HepG2 (cell line): ENCODE measurements at regions not wholly inside any gene's neighbourhood (a gene's known extent, or its start where the extent isn't known, plus 50 kb on each side); places are given as distances from the start of the nearest gene placed in this dataset.
"Not testable (repeated sequence)": the region's sequence is repeated elsewhere in the genome, so short reads cannot be mapped to it uniquely, and the experiment has no call there.

ENCODE experiments used
- AHDC1 ChIP-seq: sonication (generic); formaldehyde crosslinking; IDR thresholded peaks from 2 replicates; pipeline ENCODE4 v1.5.1; 2020; ENCODE audit warnings: mild to moderate bottlenecking, missing genetic modification reagents, borderline replicate concordance
- BCL3 ChIP-seq: sonication (generic); formaldehyde crosslinking; IDR thresholded peaks from 2 replicates; pipeline ENCODE4 v1.5.1; 2020; ENCODE audit warnings: mild to moderate bottlenecking, missing genetic modification reagents, moderate library complexity
- CSRNP1 ChIP-seq: sonication (generic); formaldehyde crosslinking; IDR thresholded peaks from 2 replicates; pipeline ENCODE4 v1.8.1; 2023; ENCODE audit warnings: mild to moderate bottlenecking, missing genetic modification reagents
- HNF1B ChIP-seq: sonication (generic); formaldehyde crosslinking; IDR thresholded peaks from 2 replicates; pipeline ENCODE4 v1.5.1; 2020; ENCODE audit warnings: mild to moderate bottlenecking, moderate library complexity, missing genetic modification reagents
- KDM5B ChIP-seq: sonication (generic); formaldehyde crosslinking; IDR thresholded peaks from 2 replicates; pipeline ENCODE4 v1.4.0; 2020; ENCODE audit warnings: missing genetic modification reagents, mild to moderate bottlenecking, borderline replicate concordance
- NONO ChIP-seq, 2 experiments: fragments of 450-650 bp in 1 of 2; sonication (generic) in 1 of 2; formaldehyde crosslinking in 1 of 2; IDR thresholded peaks in 1 of 2; conservative IDR thresholded peaks in 1 of 2; 2 replicates each; pipeline versions ENCODE4 v1.6.1 to v1.8.0; 2017 to 2022; ENCODE audit warnings: mild to moderate bottlenecking in 1 of 2, missing genetic modification reagents in 1 of 2, moderate library complexity in 1 of 2
- NR2F1 ChIP-seq, 2 experiments: fragments of 450-650 bp in 1 of 2; formaldehyde crosslinking in 1 of 2; IDR thresholded peaks; 2 replicates each; pipeline versions ENCODE4 v1.5.0 to v1.6.1; 2016 to 2020; ENCODE audit warnings: mild to moderate bottlenecking in 1 of 2, missing compliant biosample characterization in 1 of 2, missing genetic modification reagents in 1 of 2, moderate library complexity in 1 of 2
- RFXAP ChIP-seq: sonication (generic); formaldehyde crosslinking; IDR thresholded peaks from 2 replicates; pipeline ENCODE4 v1.4.0; 2020; ENCODE audit warnings: missing genetic modification reagents, borderline replicate concordance
- SPEN ChIP-seq: sonication (generic); formaldehyde crosslinking; IDR thresholded peaks from 2 replicates; pipeline ENCODE4 v1.5.1; 2020; ENCODE audit warnings: low read depth, mild to moderate bottlenecking, missing genetic modification reagents
- TBX2 ChIP-seq: sonication (generic); formaldehyde crosslinking; IDR thresholded peaks from 2 replicates; pipeline ENCODE4 v1.5.0; 2020; ENCODE audit warnings: missing genetic modification reagents, mild to moderate bottlenecking, borderline replicate concordance
- ZMYM2 ChIP-seq: sonication (generic); formaldehyde crosslinking; IDR thresholded peaks from 2 replicates; pipeline ENCODE4 v1.8.0; 2022; ENCODE audit warnings: mild to moderate bottlenecking, missing genetic modification reagents
- ZNF589 ChIP-seq: sonication (generic); formaldehyde crosslinking; conservative IDR thresholded peaks from 2 replicates; pipeline ENCODE4 v1.8.0; 2022; ENCODE audit warnings: mild to moderate bottlenecking, moderate library complexity, missing genetic modification reagents
- ZNF747 ChIP-seq: sonication (generic); formaldehyde crosslinking; IDR thresholded peaks from 2 replicates; pipeline ENCODE4 v1.8.1; 2023; ENCODE audit warnings: missing genetic modification reagents, mild to moderate bottlenecking, borderline replicate concordance

- TF ChIP-seq AHDC1 (0 out of 2 replicates have a peak, but pooled peaks have one; percentile 33), TBX2 (CRISPR knock-in tag) (peak; percentile 20; the same call in 1 of the 2 replicates), RFXAP (0 out of 2 replicates have a peak, but pooled peaks have one; percentile 21), ZNF747 (CRISPR knock-in tag) (0 out of 2 replicates have a peak, but pooled peaks have one; percentile 23), ZNF589 (0 out of 2 replicates have a peak, but pooled peaks have one; percentile 20), CSRNP1 (CRISPR knock-in tag) (0 out of 2 replicates have a peak, but pooled peaks have one; percentile 17), ZMYM2 (CRISPR knock-in tag) (peak; percentile 49; the same call in 1 of the 2 replicates), NONO (CRISPR knock-in tag; conservative IDR thresholded peaks at IDR 0.05) (0 out of 2 replicates have a peak, but pooled peaks have one; percentile 11), NR2F1 (CRISPR knock-in tag; IDR thresholded peaks at IDR 0.05) (0 out of 4 replicates have a peak, but pooled peaks of 1 of the 2 experiments have one; percentile 1), KDM5B (CRISPR knock-in tag) (0 out of 2 replicates have a peak, but pooled peaks have one; percentile 36), HNF1B (0 out of 2 replicates have a peak, but pooled peaks have one; percentile 30), BCL3 (0 out of 2 replicates have a peak, but pooled peaks have one; percentile 29), SPEN (CRISPR knock-in tag) (0 out of 2 replicates have a peak, but pooled peaks have one; percentile 31)
- TF ChIP-seq NONO (IDR thresholded peaks at IDR 0.05) = not testable (repeated sequence)
These were observed 68.5 kb upstream of the ID2 start (continued) for GRCh38 chr2:8613207-8613999.
